Immature natural killer cell (primary cell): ENCODE measurements at regions not wholly inside any gene's neighbourhood (a gene's known extent, or its start where the extent isn't known, plus 50 kb on each side); places are given as distances from the start of the nearest gene placed in this dataset.
"Not testable (repeated sequence)": the region's sequence is repeated elsewhere in the genome, so short reads cannot be mapped to it uniquely, and the experiment has no call there.

Experiments used
- DNase-seq, 3 donors: peaks; one replicate each; pipeline ENCODE4 v3.0.0; 2022; ENCODE audit warnings: mixed read lengths in 1 of 3
- H3K27ac Mint-ChIP-seq, 6 donors: one replicate each; pipeline ENCODE4 v1.8.0; 2020; ENCODE audit warnings: mixed read lengths in 6 of 6, mild to moderate bottlenecking in 5 of 6, inconsistent platforms in 4 of 6, moderate library complexity in 3 of 6
- H3K27me3 Mint-ChIP-seq, 3 donors: one replicate each; pipeline ENCODE4 v1.8.0; 2020 to 2021; ENCODE audit warnings: low read depth in 3 of 3, mild to moderate bottlenecking in 3 of 3, mixed read lengths in 3 of 3, moderate library complexity in 3 of 3, inconsistent platforms in 1 of 3
- H3K36me3 Mint-ChIP-seq, 3 donors: one replicate each; pipeline ENCODE4 v1.8.0; 2020; ENCODE audit warnings: mixed read lengths in 3 of 3, inconsistent platforms in 2 of 3, mild to moderate bottlenecking in 2 of 3
- H3K4me1 Mint-ChIP-seq, 2 donors: one replicate each; pipeline ENCODE4 v1.8.0; 2020; ENCODE audit warnings: inconsistent platforms in 2 of 2, mild to moderate bottlenecking in 2 of 2, mixed read lengths in 2 of 2, moderate library complexity in 1 of 2
- H3K4me3 Mint-ChIP-seq, 5 donors: one replicate each; pipeline ENCODE4 v1.8.0; 2020; ENCODE audit warnings: mild to moderate bottlenecking in 5 of 5, mixed read lengths in 5 of 5, inconsistent platforms in 3 of 5, moderate library complexity in 3 of 5
- H3K9me3 Mint-ChIP-seq, 6 donors: one replicate each; pipeline ENCODE4 v1.8.0; 2020; ENCODE audit warnings: mild to moderate bottlenecking in 6 of 6, mixed read lengths in 6 of 6, inconsistent platforms in 4 of 6, moderate library complexity in 3 of 6

DNA sequence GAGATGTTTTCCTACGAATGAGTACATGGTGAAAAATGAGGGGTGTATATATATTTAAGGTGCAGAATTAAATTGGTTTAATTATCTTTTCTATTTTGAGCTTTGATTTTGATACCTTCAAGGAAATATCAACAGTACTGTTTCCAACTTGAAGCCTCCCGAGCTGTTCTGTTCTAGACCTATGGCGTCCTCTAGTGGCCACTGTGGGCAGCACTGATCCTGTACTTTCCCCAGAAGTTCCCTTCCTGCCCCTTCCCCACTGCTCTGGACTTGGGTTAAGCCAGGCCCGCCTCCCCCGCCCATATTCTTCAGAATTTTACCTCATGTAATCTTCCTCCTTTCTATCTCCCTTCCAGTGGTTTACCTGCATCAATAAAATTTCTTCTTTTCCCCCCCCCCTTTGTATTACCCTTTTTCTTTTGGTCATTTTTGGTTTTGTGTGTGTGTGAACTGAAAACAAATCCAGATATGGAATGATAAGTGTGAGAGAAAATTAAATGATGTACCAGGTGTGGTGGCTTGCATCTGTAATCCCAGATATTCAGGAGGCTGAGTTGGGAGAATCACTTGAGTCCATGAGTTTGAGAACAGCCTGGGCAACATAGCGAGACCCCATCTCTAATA lies 1643.5 kb downstream of the TP53TG3F start:
- Mint-ChIP-seq H3K9me3 (peaks cover 10 to 59% (median 36%) of the 10 kb centered on the region in 6 donors), H3K36me3 (no peaks in the 10 kb centered on the region), H3K4me3 (no peak overlapping the region), H3K27me3 (no peaks in the 10 kb centered on the region), H3K4me1 (no peaks in the 10 kb centered on the region), H3K27ac (no peak overlapping the region)
- no peak for DNase-seq

DNA sequence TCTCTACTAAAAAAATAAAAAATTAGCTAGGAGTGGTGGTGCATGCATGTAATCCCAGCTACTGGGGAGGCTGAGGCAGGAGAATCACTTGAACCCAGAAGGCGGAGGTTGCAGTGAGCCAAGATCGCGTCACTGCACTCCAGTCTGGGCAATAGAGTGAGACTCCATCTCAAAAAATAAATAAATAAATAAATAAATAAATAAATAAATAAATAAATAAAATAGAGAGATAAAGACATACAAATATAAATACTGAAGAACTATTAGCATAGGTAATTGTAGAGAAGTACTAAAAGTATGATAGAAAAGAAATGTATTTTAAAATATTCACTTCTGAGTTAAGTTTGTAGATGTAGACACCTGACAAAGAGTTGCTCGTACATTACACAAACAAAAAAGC lies 1652.4 kb downstream of the TP53TG3F start:
- H3K4me3 Mint-ChIP-seq, H3K27me3 Mint-ChIP-seq, DNase-seq, H3K27ac Mint-ChIP-seq, H3K36me3 Mint-ChIP-seq, H3K4me1 Mint-ChIP-seq: not testable (repeated sequence)
- H3K9me3 Mint-ChIP-seq: peaks cover 11 to 47% (median 26%) of the 10 kb centered on the region in 6 donors

DNA sequence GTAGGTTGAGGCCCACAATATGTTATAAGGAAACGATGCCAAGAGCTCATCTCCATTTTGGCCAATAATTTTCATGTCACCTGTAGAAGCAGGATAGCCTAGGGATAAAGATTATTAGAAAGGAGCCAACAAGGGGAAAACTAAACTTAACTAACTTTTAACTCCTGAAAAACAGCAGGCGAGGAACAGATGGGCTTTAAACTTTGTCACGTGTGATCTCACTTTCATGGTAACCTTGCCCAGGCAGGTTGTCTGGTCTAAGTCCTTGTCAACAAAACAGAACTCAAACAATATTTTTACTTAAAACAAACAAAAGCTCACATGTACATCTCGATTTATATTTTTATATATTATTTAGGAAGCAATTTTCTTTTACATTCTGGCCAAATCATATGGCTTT lies 1672.0 kb downstream of the TP53TG3F start:
- no peak overlapping the region for H3K4me3 Mint-ChIP-seq
- no peaks in the 10 kb centered on the region for H3K4me1 Mint-ChIP-seq
- H3K9me3 Mint-ChIP-seq: peaks cover 15 to 50% (median 25%) of the 10 kb centered on the region in 6 donors
- no peak overlapping the region for H3K27ac Mint-ChIP-seq
- no peaks in the 10 kb centered on the region for H3K27me3 Mint-ChIP-seq
- no peak for DNase-seq
- H3K36me3 Mint-ChIP-seq: no peaks in the 10 kb centered on the region

DNA sequence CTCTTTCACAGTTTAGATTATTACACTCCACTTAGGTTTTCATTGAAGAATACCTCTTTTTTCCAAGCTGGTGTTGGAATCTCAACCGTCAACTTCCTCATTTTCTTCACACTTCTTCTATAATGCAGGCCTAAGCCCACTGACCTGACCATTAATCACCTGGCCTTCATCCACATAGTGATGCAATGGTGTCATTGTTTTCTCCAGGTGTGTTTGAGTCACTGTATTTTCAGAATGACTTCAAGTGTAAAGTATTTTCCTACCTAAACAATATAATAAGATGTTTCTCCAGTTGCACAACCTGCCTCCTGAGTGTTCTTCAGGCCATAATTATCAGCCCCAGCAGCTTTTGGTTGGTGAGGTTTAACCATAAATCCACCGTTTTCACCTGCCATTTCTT lies 1675.1 kb downstream of the TP53TG3F start:
- peaks cover 6 to 45% (median 22%) of the 10 kb centered on the region in 6 donors for H3K9me3 Mint-ChIP-seq
- H3K27ac Mint-ChIP-seq: no peak overlapping the region
- H3K4me3 Mint-ChIP-seq: no peak overlapping the region
- no peaks in the 10 kb centered on the region for H3K36me3 Mint-ChIP-seq
- DNase-seq: no peak
- no peaks in the 10 kb centered on the region for H3K4me1 Mint-ChIP-seq
- H3K27me3 Mint-ChIP-seq: no peaks in the 10 kb centered on the region

DNA sequence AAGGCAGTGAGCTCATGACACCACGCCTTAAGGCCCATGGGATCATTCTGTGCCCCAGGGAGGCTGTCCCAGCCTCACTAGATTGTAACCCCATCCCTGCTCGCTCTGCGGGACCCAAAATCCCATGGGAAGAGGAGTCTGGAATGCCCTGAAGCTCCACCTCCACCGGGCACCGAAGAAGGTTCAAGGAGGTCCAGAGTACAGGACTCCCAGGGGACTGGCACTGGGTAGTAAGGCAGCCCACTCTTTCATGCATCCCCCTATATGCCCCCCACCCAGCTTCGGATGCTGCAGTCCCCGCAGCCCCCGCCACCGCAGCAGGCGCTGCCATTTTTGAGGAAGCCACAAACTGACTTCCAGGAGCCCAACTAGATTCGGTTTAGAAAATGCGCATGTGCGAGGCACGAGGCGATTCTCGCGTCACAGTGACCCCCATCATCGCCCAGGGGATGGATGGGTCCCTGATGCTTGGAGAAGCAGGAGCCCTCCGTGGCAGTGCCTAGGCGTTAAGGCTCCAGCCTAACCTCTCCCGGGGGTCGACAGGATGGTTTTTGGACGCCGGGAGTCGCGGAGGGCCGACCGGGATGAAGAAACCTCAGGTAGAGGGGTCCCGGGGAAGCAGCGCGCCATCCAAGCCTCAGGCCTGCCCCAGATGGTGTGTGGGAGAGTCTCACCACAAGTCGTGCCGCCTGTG lies 1681.0 kb downstream of the TP53TG3F start:
- H3K4me1 Mint-ChIP-seq: no peaks in the 10 kb centered on the region
- no peak overlapping the region for H3K4me3 Mint-ChIP-seq
- no peak overlapping the region for H3K27ac Mint-ChIP-seq
- no peaks in the 10 kb centered on the region for H3K27me3 Mint-ChIP-seq
- H3K9me3 Mint-ChIP-seq: peaks cover 15 to 54% (median 44%) of the 10 kb centered on the region in 6 donors
- H3K36me3 Mint-ChIP-seq: peaks cover 0 to 11% (median 6%) of the 10 kb centered on the region in 3 donors
- DNase-seq: no peak

DNA sequence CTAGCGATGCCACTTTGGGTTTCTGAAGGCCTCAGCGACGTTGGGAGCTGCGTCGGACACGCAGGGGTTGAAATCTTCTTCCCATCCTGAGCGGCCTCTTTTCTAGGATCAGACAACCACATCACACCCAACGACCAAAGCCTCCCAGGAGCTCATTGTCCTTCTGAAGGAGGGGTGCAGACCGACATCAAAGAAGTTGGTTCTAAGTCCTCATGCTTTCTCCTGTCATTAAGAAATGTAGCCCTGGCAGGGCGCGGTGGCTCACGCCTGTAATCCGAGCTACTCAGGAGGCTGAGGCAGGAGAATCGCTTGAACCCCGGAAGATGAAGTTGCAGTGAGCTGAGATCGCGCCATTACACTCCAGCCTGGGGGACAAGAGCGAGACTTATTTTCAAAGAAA lies 1681.9 kb downstream of the TP53TG3F start:
- H3K9me3 Mint-ChIP-seq: peaks cover 18 to 56% (median 45%) of the 10 kb centered on the region in 6 donors
- no peak for DNase-seq
- peaks cover 0 to 11% (median 6%) of the 10 kb centered on the region in 3 donors for H3K36me3 Mint-ChIP-seq
- H3K27me3 Mint-ChIP-seq: no peaks in the 10 kb centered on the region
- no peak overlapping the region for H3K4me3 Mint-ChIP-seq
- no peak overlapping the region for H3K27ac Mint-ChIP-seq
- no peaks in the 10 kb centered on the region for H3K4me1 Mint-ChIP-seq

DNA sequence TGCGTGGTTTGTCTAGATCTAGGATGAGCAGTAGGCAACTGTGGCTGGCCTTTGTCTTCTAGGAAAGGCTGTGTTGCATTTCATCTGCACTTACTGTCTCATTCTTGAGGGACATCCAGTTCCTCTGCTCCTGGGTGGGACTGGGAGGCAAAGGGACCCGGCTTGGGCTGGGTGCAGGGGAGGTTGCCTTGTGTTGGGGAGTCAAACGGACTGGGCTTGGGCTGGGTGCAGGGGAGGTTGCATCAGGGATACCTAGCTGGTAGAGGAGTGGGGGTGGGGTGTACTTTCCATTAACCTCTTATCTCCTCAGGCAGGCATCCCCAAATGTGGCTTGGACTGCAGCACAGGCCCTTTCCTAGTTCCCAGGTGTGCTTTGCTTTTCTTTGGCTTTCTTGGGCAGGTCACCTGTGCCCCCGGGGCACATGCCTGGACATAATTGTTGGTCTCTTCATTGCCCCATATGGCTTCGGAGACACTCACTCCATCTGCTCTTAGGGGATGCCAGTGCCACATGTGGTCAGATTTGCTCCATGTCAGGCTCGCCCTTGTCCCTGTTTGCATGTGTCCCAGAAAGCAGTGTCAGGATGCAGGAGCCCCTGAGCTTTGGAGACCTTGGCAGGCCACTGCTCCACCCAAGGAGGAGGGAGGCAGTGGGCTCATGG lies 1682.9 kb downstream of the TP53TG3F start:
- Mint-ChIP-seq H3K27me3 (no peaks in the 10 kb centered on the region), H3K9me3 (peaks cover 17 to 58% (median 45%) of the 10 kb centered on the region in 6 donors), H3K36me3 (peaks cover 0 to 11% (median 6%) of the 10 kb centered on the region in 3 donors), H3K27ac (no peak overlapping the region), H3K4me3 (no peak overlapping the region), H3K4me1 (no peaks in the 10 kb centered on the region)
- DNase-seq: no peak

DNA sequence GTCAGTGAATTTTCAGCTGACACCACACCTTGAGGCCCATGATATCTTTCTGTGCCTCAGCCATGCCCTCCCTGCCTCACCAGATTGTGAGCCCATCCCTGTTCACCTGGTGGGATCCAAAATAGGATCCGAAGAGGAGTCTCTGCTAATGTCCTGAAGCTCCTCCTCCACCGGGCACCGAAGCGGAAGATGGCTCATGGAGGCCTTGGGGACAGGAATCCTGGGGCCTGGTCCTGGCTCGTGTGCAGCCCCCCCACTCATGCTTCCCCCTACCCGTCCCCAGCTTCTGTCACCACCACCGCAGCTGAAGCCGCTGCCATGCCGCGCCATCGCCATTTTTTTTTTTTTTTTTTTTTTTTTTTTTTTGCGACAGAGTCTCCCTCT lies 1683.4 kb downstream of the TP53TG3F start:
- H3K27ac Mint-ChIP-seq: no peak overlapping the region
- H3K36me3 Mint-ChIP-seq: peaks cover 0 to 11% (median 6%) of the 10 kb centered on the region in 3 donors
- H3K27me3 Mint-ChIP-seq: no peaks in the 10 kb centered on the region
- no peaks in the 10 kb centered on the region for H3K4me1 Mint-ChIP-seq
- H3K4me3 Mint-ChIP-seq: no peak overlapping the region
- DNase-seq: no peak
- H3K9me3 Mint-ChIP-seq: peaks cover 17 to 55% (median 42%) of the 10 kb centered on the region in 6 donors

DNA sequence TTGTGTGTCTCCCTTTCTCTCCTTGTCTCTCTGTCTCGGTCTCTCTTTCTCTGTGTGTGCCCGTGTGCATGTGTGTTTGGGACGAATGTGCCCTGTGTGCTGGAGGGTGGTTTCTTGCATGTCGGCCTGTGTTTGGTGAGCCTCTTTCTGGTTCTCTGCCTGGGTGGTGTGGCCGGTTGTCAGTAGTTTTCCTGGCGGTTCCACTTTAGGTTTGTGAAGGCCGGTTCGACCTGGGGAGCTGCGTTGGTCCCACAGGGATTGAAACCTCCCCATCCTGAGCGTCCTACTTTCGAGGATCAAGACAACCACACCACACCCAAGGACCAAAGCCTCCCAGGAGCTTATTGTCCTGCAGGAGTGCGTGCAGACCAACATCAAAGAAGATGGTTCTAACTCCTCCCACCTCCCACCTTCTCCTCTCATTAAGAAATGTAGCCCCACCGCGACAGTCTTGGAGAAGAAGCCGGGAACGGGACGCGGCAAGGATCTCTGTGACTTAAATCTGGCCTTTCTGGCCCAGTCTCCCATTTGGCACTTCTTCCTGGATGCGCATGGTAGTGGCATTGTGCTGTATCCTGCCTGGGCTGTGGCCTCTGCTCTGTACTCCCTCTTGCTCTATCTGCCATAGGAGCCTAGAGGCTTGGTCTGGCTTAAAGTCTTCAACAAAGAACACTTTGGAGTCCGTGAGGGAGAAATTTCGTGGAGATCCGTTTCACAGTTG lies 1685.0 kb downstream of the TP53TG3F start:
- Mint-ChIP-seq H3K27me3 (peaks cover 0 to 3% (median 0%) of the 10 kb centered on the region in 3 donors), H3K4me3 (no peak overlapping the region), H3K36me3 (peaks cover 0 to 11% (median 6%) of the 10 kb centered on the region in 3 donors), H3K4me1 (no peaks in the 10 kb centered on the region), H3K9me3 (peaks cover 24 to 60% (median 49%) of the 10 kb centered on the region in 6 donors), H3K27ac (no peak overlapping the region)
- DNase-seq: no peak

DNA sequence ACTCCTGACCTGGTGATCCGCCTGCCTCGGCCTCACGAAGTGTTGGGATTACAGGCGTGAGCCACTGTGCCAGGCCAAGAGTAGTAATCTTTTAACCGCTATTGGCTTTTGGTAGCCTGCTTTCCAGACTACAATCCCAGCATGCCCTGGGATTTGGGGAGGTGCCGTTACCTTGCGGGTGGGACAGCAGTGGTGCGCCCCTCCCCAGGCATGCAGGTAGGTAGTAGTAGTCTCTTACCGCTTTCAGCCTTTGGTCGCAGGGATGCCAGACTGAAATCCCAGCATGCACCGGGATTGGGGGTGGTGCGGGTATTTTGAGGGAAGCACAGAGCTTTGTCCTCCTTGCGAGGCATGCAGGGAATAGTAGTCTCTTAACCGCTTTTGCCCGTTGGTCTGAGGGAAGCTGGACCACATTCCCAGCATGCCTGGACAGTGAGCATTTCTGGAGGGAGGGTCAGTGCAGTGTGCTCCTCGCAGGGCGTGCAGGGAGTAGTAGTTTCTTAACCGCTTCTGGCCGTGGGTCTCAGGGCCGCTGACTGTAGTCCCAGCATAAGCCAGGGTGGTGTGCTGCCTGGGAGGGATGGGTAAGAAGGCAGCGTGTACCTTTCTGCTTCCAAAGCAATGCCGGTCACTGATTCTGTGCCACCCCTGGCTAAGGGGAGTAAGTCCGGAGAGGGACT lies 1686.8 kb downstream of the TP53TG3F start:
- Mint-ChIP-seq H3K4me3 (no peak overlapping the region), H3K27ac (no peak overlapping the region), H3K27me3 (peaks cover 0 to 4% (median 4%) of the 10 kb centered on the region in 3 donors), H3K9me3 (peaks cover 22 to 58% (median 52%) of the 10 kb centered on the region in 6 donors), H3K4me1 (no peaks in the 10 kb centered on the region), H3K36me3 (peaks cover 0 to 8% (median 3%) of the 10 kb centered on the region in 3 donors)
- DNase-seq: no peak

DNA sequence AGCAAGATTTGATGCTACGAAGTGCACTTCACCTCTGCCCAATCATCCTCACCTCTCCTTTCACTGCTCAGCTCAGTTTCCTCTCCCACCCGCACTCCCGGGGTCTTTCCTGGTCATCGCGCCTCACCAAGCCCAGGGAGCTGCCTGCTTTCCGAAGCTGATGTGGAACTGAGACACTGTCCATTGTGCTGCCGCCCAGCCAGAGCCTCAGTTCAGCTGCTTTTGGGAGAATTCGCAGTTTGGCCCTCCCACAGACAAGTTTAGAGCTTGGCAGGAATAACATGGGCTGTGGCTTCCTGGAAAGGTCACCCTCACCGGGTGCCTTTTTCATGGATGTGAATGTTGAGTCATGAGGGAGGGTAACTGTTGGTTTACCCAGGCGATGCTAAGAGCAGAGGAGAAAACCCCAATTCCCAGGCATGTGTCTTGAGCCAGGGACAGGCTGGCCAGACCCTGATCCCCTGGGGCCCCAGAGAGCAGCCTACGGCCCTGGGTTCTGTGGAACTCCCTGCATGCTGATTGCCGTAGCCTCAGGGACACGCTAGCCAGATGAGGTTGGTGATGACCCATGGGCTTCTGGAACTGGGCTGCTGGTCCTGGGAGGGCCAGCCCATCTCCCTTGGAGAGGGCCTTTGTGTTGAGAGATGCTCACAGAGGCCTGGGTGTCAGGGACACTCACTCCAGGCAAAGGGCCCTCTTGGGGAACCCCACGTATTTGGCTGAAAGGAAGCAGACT lies 1687.5 kb downstream of the TP53TG3F start:
- H3K27me3 Mint-ChIP-seq: peaks cover 0 to 6% (median 4%) of the 10 kb centered on the region in 3 donors
- H3K9me3 Mint-ChIP-seq: peaks cover 27 to 59% (median 54%) of the 10 kb centered on the region in 6 donors
- no peaks in the 10 kb centered on the region for H3K4me1 Mint-ChIP-seq
- H3K27ac Mint-ChIP-seq: no peak overlapping the region
- H3K4me3 Mint-ChIP-seq: no peak overlapping the region
- peaks cover 0 to 4% (median under 1%) of the 10 kb centered on the region in 3 donors for H3K36me3 Mint-ChIP-seq
- no peak for DNase-seq

DNA sequence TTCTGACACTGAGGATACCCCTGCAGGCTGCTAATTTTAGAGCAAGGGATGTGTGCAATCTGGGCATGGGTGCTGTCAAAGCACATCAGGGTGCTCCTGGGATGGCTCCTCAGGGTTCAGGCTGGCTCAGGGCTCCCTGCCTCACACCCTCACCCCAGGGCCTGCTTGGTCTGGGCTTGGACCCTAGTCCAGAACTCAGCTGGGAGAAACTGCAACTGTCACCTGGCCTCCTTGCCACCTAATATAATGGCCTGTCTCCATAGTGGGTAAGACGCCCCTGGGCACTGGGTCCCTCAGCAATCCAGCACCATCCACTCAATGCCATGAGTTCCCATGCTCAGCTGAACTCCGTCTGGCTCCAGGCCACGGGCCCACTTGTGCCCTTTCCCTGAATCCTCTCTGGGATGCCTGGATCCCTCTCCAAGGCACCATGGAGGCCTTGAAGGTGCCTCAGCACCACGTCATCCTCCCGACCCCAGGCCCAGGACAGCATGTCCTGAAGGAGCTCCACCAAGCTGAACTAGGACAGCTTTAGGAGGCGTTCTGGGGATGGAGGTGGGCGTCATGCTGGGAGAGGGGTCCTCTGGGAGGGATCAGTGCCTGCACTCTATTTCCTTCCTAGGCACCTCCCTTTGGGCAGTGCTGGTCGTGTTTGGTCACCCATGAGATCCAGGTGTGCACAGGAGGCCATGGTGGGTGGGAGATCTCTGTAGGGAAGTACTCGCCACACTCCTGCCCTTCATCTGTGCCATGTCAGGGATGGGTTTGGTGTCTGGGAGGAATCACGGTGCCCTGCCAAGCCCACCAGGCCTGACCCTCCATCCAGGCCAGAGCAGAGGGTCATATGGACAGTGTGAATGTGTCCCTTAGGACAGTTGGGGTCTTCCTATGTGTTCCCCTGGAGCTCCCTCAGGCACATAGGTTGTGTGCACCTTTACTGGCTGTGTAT lies 1688.4 kb downstream of the TP53TG3F start:
- no peaks in the 10 kb centered on the region for H3K4me1 Mint-ChIP-seq
- no peak for DNase-seq
- no peak overlapping the region for H3K27ac Mint-ChIP-seq
- H3K4me3 Mint-ChIP-seq: no peak overlapping the region
- H3K9me3 Mint-ChIP-seq: peaks cover 26 to 62% (median 57%) of the 10 kb centered on the region in 6 donors
- H3K36me3 Mint-ChIP-seq: peaks cover 0 to 3% (median 0%) of the 10 kb centered on the region in 3 donors
- peaks cover 0 to 6% (median 4%) of the 10 kb centered on the region in 3 donors for H3K27me3 Mint-ChIP-seq
